ENCODE measurements at regions not wholly inside any gene's neighbourhood (a gene's known extent, or its start where the extent isn't known, plus 50 kb on each side); places are given as distances from the start of the nearest gene placed in this dataset.

DNA sequence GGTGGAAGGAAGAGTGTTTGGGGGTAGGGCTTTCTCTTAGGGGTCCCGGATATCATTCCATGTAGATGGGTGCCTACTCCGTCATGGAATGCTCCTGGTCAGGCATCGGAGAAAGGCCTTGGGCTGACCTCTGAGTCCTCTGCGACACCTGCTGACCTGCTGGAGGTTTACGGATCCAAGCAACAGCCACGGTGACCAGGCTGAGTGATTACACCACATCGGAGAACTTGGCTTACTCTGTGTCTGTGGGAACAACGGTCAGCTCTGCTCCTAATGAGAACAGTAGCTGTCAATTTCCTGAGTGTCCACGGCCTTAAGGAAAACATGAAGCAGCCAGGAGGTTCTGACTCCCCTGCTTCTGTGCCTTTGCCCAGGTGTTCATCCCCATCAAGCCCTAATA lies 73.2 kb downstream of the TNP1 start:
- TF ChIP-seq CTCF (conservative IDR thresholded peaks at IDR 0.05 in 1 of 2, IDR thresholded peaks at IDR 0.05 in 1 of 2; ENCODE audit: low read depth in 1 of 2, low read length in 2 of 2) (no peak), EZH2 (IDR thresholded peaks at IDR 0.05; ENCODE audit: low read length, missing control alignments) (no peak)

Data from fibroblast of lung (primary cell).